ENCODE measurements at regions not wholly inside any gene's neighbourhood (a gene's known extent, or its start where the extent isn't known, plus 50 kb on each side); places are given as distances from the start of the nearest gene placed in this dataset.
"Not testable (repeated sequence)": the region's sequence is repeated elsewhere in the genome, so short reads cannot be mapped to it uniquely, and the experiment has no call there.

DNA sequence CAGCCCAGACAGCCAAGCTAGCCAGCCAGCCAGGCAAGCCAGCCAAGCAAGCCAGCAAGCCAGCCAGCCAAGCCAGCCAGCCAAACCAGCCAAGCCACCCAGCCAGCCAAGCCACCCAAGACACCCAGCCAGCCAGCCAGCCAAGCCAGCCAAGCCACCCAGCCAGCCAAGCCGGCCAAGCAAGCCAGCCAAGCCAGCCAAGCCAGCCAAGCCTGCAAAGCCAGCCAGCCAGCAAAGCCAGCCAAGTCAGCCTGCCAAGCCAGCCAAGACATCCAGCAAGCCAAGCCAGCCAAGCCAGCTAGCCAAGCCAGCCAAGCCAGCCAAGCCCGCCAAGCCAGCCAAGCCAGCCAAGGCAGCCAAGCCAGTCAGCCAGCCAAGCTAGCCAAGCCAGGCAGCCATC lies 1606.2 kb downstream of the RPIA start:
- H3K4me1 ChIP-seq; H3K27me3 ChIP-seq; H3K4me3 ChIP-seq; DNase-seq; intact Hi-C loops (cut with DNase I); H3K36me3 ChIP-seq; H3K27ac ChIP-seq: not testable (repeated sequence)
- H3K9me3 ChIP-seq = peaks cover 0 to 13% (median 3%) of the 10 kb centered on the region in 3 donors
- no CpG with 5 or more reads among the region's 2 CpGs for WGBS, 2 donors

DNA sequence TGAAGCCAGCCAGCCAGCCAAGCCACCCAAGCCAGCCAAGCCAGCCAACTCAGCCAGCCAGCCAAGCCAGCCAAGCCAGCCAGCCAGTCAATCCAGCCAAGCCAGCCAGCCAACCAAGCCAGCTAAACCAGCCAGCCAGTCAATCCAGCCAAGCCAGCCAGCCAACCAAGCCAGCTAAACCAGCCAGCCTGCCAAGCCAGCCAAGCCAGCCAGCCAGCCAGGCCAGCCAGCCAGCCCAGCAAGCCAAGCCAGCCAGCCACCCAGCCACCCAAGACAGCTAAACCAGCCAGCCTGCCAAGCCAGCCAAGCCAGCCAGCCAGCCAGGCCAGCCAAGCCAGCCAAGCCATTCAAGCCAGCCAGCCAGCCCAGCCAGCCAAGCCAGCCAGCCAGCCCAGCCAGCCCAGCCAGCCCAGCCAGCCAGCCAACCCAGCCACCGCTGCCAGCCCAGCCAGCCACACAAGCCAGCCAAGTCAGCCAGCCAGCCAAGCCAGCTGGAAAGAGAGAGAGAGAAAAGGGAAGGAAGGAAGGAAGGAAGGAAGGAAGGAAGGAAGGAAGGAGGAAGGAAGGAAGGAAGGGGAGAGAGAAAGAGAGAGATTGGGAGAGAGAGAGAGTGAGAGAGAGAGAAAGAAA lies 1606.8 kb downstream of the RPIA start:
- WGBS, 2 donors = no CpG with 5 or more reads among the region's 1 CpG
- H3K4me1 ChIP-seq; H3K27me3 ChIP-seq; H3K27ac ChIP-seq; DNase-seq; H3K4me3 ChIP-seq; intact Hi-C loops (cut with DNase I); H3K36me3 ChIP-seq: not testable (repeated sequence)
- H3K9me3 ChIP-seq = peaks cover 0 to 11% (median 3%) of the 10 kb centered on the region in 3 donors

DNA sequence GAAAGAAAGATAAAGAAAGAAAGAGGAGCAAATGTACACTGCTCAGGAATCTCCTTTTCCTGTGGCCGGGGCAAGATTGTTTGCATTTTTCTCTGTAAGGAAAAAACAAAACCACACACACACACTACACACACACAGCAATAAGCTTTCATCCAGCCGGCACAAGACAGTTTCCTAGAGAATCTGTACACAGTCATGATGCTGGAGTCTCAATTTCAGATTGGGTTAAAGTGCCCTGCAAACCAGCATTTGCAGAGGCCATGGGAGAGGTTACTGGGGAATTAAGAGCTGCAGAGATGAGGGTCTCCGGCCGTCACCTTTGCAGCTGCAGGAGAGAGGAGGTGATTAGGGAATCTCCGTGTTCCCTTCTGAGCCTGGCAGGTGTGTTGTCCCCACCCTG lies 1607.5 kb downstream of the RPIA start:
- H3K27ac ChIP-seq; DNase-seq; H3K4me1 ChIP-seq; H3K4me3 ChIP-seq; H3K27me3 ChIP-seq; intact Hi-C loops (cut with DNase I); H3K9me3 ChIP-seq; H3K36me3 ChIP-seq: not testable (repeated sequence)
- 40 to 71% methylated on average over 1 to 2 of the region's 5 CpGs for WGBS, 2 donors

DNA sequence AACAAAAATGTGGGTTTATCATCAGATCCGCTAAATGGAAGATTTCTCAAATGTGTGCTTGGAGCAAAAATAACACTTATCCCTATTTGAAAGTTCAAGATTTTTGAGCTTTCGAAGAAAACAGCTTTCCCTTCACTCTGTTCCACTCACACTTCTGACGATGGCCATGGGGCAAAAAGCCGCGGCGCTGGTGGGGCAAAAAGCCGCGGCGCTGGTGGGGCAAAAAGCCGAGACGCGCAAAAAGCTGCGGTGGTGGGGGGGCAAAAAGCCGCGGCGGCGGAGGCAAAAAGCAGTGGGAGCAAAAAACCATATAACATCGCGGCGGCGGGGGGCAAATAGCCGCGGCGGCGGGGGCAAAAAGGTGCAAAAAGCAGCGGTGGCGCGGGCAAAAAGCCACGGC lies 1631.5 kb downstream of the RPIA start:
- H3K9me3 ChIP-seq; H3K27ac ChIP-seq; DNase-seq; intact Hi-C loops (cut with DNase I); H3K36me3 ChIP-seq; H3K4me1 ChIP-seq: not testable (repeated sequence)
- WGBS, 2 donors = 7 to 30% methylated on average over 2 to 8 of the region's 29 CpGs
- Histone ChIP-seq H3K27me3 (peaks cover 0 to 27% (median 3%) of the 10 kb centered on the region in 4 donors), H3K4me3 (peak overlapping the region in 2 of 4 donors; percentile 35 to 45)

DNA sequence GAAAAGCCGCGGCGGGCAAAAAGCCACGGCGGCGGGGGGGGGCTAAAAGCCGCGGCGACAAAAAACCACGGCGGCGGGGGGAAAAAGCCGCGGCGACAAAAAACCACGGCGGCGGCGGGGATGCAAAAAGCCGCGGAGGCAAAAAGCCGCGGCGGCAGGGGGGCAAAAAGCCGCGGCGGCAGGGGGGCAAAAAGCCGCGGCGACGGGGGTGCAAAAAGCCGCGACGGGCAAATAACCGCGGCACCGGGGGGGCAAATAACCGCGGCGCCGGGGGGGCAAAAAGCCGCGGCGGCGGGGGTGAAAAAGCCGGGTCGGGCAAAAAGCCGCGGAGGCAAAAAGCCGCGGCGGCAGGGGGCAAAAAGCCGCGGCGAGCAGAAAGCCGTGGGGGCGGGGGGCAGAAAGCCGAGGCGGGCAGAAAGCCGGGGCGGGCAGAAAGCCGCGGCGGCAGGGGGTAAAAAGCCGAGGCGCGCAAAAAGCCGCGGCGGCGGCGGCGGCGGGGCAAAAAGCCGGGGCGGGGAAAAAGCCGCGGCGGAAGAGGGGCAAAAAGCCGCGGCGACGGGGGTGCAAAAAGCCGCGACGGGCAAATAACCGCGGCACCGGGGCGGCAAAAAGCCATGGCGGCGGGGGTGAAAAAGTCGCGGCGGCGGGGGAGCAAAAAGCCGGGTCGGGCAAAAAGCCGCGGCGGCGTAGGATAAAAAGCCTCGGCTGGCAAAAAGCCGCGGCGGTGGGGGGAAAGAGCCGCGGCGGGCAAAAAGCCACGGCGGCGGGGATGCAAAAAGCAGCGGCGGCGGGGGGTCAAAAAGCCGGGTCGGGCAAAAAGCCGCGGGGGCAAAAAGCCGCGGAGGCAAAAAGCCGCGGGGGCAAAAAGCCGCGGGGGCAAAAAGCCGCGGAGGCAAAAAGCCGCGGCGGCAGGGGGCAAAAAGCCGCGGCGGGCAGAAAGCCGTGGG lies 1632.4 kb downstream of the RPIA start:
- Histone ChIP-seq H3K27me3 (peaks cover 0 to 27% (median 3%) of the 10 kb centered on the region in 4 donors), H3K4me3 (peak overlapping the region in 3 of 4 donors; percentile 35 to 62 (median 45))
- H3K36me3 ChIP-seq; H3K4me1 ChIP-seq; DNase-seq; intact Hi-C loops (cut with DNase I); H3K27ac ChIP-seq; H3K9me3 ChIP-seq: not testable (repeated sequence)
- WGBS, 2 donors = no CpG with 5 or more reads among the region's 134 CpGs

DNA sequence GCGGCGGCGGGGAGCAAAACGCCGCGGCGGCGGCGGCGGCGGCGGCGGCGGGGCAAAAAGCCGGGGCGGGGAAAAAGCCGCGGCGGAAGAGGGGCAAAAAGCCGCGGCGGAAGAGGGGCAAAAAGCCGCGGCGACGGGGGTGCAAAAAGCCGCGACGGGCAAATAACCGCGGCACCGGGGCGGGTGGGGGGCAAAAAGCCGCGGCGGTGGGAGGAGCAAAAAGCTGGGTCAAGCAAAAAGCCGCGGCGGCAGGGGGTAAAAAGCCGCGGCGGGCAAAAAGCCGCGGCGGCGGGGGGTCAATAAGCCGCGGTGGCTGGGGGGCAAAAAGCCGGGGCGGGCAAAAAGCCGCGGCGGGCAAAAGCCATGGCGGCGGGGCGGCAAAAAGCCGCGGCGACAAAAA lies 1633.2 kb downstream of the RPIA start:
- DNase-seq; H3K27ac ChIP-seq; H3K9me3 ChIP-seq; intact Hi-C loops (cut with DNase I); H3K36me3 ChIP-seq; H3K4me1 ChIP-seq: not testable (repeated sequence)
- WGBS, 2 donors = 20% methylated on average over 6 of the region's 59 CpGs; no CpG with 5 or more reads in 1 of the 2 donors
- H3K27me3 ChIP-seq = peaks cover 0 to 27% (median 3%) of the 10 kb centered on the region in 4 donors
- H3K4me3 ChIP-seq = peak overlapping the region in 3 of 4 donors; percentile 35 to 62 (median 45)

DNA sequence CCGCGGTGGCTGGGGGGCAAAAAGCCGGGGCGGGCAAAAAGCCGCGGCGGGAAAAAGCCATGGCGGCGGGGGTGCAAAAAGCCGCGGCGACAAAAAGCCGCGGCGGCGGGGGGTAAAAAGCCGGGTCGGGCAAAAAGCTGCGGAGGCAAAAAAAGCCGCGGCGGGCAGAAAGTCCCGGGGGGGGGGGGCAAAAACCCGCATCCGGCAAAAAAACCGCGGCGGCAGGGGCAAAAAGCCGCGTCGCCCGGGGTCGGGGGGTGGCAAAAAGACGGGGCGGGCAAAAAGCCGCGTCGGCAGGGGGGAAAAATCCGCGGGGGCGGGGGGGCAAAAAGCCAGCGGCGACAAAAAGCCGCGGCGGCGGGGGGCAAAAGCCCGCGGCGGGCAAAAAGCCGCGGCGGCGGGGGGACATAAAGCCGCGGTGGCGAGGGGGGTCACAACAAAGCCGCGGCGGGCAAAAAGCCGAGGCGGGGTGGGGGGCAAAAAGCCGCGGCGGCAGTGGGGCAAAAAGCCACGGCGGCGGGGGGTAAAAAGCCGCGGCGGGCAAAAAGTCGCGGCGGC lies 1634.4 kb downstream of the RPIA start:
- H3K36me3 ChIP-seq; intact Hi-C loops (cut with DNase I); H3K9me3 ChIP-seq; H3K4me1 ChIP-seq; H3K27ac ChIP-seq; DNase-seq: not testable (repeated sequence)
- Histone ChIP-seq H3K27me3 (peaks cover 0 to 27% (median 3%) of the 10 kb centered on the region in 4 donors), H3K4me3 (peak overlapping the region in 3 of 4 donors; percentile 15 to 35 (median 17))
- WGBS, 2 donors = 4% methylated on average over 7 of the region's 74 CpGs; no CpG with 5 or more reads in 1 of the 2 donors

DNA sequence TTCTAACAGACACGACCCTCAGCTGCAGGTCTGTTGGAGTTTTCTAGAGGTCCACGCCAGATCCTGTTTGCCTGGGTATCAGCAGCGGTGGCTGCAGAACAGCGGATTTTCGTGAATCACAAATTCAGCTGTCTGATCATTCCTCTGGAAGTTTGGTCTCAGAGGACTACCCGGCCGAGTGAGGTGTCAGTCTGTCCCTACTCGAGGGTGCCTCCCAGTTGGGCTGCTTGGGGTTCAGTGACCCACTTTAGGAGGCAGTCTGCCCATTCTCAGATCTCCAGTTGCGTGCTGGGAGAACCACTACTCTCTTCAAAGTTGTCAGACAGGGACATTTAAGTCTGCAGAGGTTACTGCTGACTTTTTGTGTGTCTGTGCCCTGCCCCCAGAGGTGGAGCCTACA lies 1664.1 kb downstream of the RPIA start:
- not testable (repeated sequence) for H3K36me3 ChIP-seq

DNA sequence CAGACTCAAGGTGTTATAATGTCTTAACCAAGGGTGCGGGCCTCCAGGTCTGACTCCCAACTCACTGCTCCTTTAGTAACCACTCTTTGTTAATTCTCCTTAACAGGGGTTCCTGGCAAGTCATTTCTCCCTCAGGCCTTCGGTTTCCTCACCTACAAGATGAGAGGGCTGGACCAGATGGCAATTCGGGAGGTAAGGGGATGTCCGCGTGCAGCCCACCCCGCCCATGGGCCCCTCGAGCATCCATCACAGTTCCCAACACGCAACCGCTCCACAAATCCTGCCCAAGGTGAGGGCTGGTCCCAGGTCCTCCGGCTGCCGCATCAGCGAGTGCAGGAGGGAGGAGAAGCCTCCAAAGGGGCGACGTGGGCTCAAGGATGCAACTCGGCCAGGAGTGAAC lies 1667.9 kb downstream of the RPIA start:
- intact Hi-C loops (cut with DNase I); DNase-seq; H3K9me3 ChIP-seq; H3K4me1 ChIP-seq; H3K4me3 ChIP-seq; H3K27ac ChIP-seq; H3K36me3 ChIP-seq: not testable (repeated sequence)
- WGBS, 2 donors = no CpG with 5 or more reads among the region's 15 CpGs
- peaks cover 0 to 13% (median 0%) of the 10 kb centered on the region in 4 donors for H3K27me3 ChIP-seq

More for the DNA sequence above, 1664.1 kb downstream of the RPIA start:
- DNase-seq; H3K27me3 ChIP-seq; H3K4me1 ChIP-seq; H3K27ac ChIP-seq; H3K9me3 ChIP-seq; intact Hi-C loops (cut with DNase I); H3K4me3 ChIP-seq: not testable (repeated sequence)
- no CpG with 5 or more reads among the region's 9 CpGs for WGBS, 2 donors

DNA sequence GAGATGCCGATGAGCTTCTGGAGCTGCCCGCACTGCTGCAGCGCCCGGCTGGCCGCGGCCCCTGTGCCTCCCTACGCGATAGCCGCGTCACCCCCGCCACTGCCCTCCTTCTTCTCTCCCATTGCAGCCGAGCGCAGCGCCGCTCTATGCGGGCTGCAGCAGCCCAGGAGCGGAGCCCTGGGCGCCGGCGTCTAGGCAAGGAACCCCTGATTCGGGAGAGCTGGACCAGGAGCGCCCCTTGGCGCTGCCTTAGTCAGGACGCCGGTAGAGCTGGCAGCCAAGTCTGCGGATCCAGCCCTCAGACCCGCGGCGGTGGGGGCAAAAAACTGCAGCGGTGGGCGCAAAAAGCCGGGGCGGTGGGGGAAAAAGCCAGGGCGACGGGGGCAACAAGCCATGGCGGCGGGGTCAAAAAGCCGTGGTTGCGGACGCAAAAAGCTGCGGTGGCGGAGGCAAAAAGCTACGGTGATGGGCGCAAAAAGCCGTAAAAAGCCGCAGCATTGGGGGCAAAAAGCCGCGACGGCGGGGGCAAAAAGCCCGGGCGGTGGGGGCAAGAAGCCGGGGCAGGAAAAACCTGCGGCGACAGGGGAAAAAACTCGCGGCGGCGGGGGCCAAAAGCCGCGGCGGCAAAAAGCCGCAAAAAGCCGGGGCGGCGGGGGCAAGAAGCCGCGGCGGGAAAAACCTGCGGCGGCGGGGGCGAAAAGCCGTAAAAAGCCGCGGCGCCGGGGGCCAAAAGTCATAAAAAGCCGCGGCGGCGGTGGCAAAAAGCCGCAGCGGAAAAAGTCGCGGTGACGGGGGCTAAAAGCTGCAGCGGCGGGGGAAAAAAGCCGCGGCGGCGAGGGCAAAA lies 1668.6 kb downstream of the RPIA start:
- H3K27ac ChIP-seq; intact Hi-C loops (cut with DNase I); H3K36me3 ChIP-seq; H3K4me1 ChIP-seq; H3K9me3 ChIP-seq; DNase-seq: not testable (repeated sequence)
- WGBS, 2 donors = 19% methylated on average over 36 of the region's 93 CpGs; no CpG with 5 or more reads in 1 of the 2 donors
- peak overlapping the region in 1 of 4 donors; percentile 13 for H3K4me3 ChIP-seq
- H3K27me3 ChIP-seq = peaks cover 0 to 13% (median 0%) of the 10 kb centered on the region in 4 donors

DNA sequence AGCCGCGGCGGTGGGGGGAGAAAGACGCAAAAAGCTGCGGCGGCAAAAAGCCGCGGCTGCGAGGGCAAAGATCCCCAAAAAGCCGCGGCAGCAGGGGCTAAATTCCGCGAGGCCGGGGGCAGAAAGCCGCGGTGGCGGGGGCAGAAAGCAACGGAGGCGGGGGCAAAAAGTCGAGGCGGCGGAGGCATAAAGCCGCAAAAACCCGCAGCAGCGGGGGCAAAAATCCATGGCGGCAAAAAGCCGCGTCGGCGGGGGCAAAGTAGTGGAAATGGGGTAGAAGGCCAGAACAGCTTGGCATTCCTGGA lies 1669.2 kb downstream of the RPIA start:
- Histone ChIP-seq H3K27me3 (peaks cover 0 to 13% (median 0%) of the 10 kb centered on the region in 4 donors), H3K4me3 (peak overlapping the region in 1 of 4 donors; percentile 13)
- H3K36me3 ChIP-seq; intact Hi-C loops (cut with DNase I); DNase-seq; H3K9me3 ChIP-seq; H3K4me1 ChIP-seq; H3K27ac ChIP-seq: not testable (repeated sequence)
- WGBS, 2 donors = 18% methylated on average over 22 of the region's 30 CpGs; no CpG with 5 or more reads in 1 of the 2 donors

Data from esophagus squamous epithelium (tissue), 5 donors.